Bone marrow (tissue), 2 donors: ENCODE measurements at regions not wholly inside any gene's neighbourhood (a gene's known extent, or its start where the extent isn't known, plus 50 kb on each side); places are given as distances from the start of the nearest gene placed in this dataset.
"Not testable (repeated sequence)": the region's sequence is repeated elsewhere in the genome, so short reads cannot be mapped to it uniquely, and the experiment has no call there.

Experiments used
- DNase-seq, 2 donors: peaks; one replicate each; lab custom pipeline; 2025; lab: John Stamatoyannopoulos, UW

GRCh38 chr6:68575765-68576439, 59.2 kb upstream of the ADGRB3 start:
- no peak for DNase-seq

- no peak for DNase-seq
These were observed 62.1 kb upstream of the ADGRB3 start for GRCh38 chr6:68572975-68573374.

GRCh38 chr6:68572525-68572924, 62.6 kb upstream of the ADGRB3 start:
- DNase-seq, result peak in 1 of 2 donors; percentile 31

- DNase-seq, result no peak
These were observed 75.4 kb upstream of the ADGRB3 start for GRCh38 chr6:68559716-68560115.

GRCh38 chr6:68559070-68559469, 76.0 kb upstream of the ADGRB3 start:
- DNase-seq, result no peak

GRCh38 chr6:68546620-68547019, 88.5 kb upstream of the ADGRB3 start:
- DNase-seq, result no peak

GRCh38 chr6:68544450-68544849, 90.6 kb upstream of the ADGRB3 start:
- no peak for DNase-seq

- no peak for DNase-seq
These were observed 101.7 kb upstream of the ADGRB3 start for GRCh38 chr6:68533339-68533795.

- no peak for DNase-seq
These were observed 107.4 kb upstream of the ADGRB3 start for GRCh38 chr6:68527691-68528090.

GRCh38 chr6:68506911-68507310, 128.2 kb upstream of the ADGRB3 start:
- DNase-seq, result no peak

GRCh38 chr6:68502946-68503345, 132.1 kb upstream of the ADGRB3 start:
- DNase-seq, result no peak

- no peak for DNase-seq
These were observed 137.2 kb upstream of the ADGRB3 start for GRCh38 chr6:68497927-68498326.

GRCh38 chr6:68494880-68495279, 140.2 kb upstream of the ADGRB3 start:
- not testable (repeated sequence) for DNase-seq

- DNase-seq, result no peak
These were observed 158.5 kb upstream of the ADGRB3 start for GRCh38 chr6:68476611-68477010.

- no peak for DNase-seq
These were observed 161.5 kb upstream of the ADGRB3 start for GRCh38 chr6:68473433-68474210.

- DNase-seq, result no peak
These were observed 166.7 kb upstream of the ADGRB3 start for GRCh38 chr6:68468244-68468884.

GRCh38 chr6:68458447-68458846, 176.6 kb upstream of the ADGRB3 start:
- no peak for DNase-seq

- DNase-seq, result no peak
These were observed 188.0 kb upstream of the ADGRB3 start for GRCh38 chr6:68447112-68447511.

- no peak for DNase-seq
These were observed 189.2 kb upstream of the ADGRB3 start for GRCh38 chr6:68445926-68446325.

- DNase-seq, result no peak
These were observed 191.4 kb upstream of the ADGRB3 start for GRCh38 chr6:68443704-68444103.

GRCh38 chr6:68427630-68428029, 207.5 kb upstream of the ADGRB3 start:
- no peak for DNase-seq

GRCh38 chr6:68410021-68410420, 225.1 kb upstream of the ADGRB3 start:
- no peak for DNase-seq

- DNase-seq, result no peak
These were observed 234.7 kb upstream of the ADGRB3 start for GRCh38 chr6:68400396-68400795.
